HL-60 (cell line): ENCODE measurements at regions not wholly inside any gene's neighbourhood (a gene's known extent, or its start where the extent isn't known, plus 50 kb on each side); places are given as distances from the start of the nearest gene placed in this dataset.

Source experiments
- DNase-seq, 2 experiments: peaks; one replicate each; pipeline ENCODE4 v3.0.0-alpha.2; 2010 to 2020; ENCODE audit warnings: low read depth in 1 of 2, low spot score in 1 of 2
- H3K27ac ChIP-seq: fragments of 250-450 bp; sonication (Bioruptor Pico); replicated peaks from 2 replicates; pipeline ENCODE4 v1.5.1; 2020; ENCODE audit warnings: mild to moderate bottlenecking, moderate library complexity
- H3K27me3 ChIP-seq: fragments of 250-450 bp; sonication (Bioruptor Pico); 2 replicates; pipeline ENCODE4 v1.5.1; 2021; ENCODE audit warnings: mild to moderate bottlenecking, moderate library complexity; ENCODE audit not compliant: insufficient read depth, poor library complexity, severe bottlenecking
- H3K4me3 ChIP-seq: replicated peaks from 2 replicates; pipeline ENCODE4 v1.5.1; 2011; ENCODE audit warnings: mild to moderate bottlenecking, control low read depth, low read length; ENCODE audit not compliant: insufficient read depth
- CTCF ChIP-seq: IDR thresholded peaks from one replicate; pipeline ENCODE4 v1.5.1; 2011; ENCODE audit warnings: low read length, control low read depth, inconsistent platforms; ENCODE audit not compliant: insufficient read depth
- GABPA ChIP-seq: IDR thresholded peaks from 2 replicates; pipeline ENCODE4 v1.6.1; 2012; ENCODE audit warnings: low read depth
- POLR2AphosphoS5 ChIP-seq: IDR thresholded peaks from 2 replicates; pipeline ENCODE4 v1.6.1; 2012; ENCODE audit warnings: low read depth
- SPI1 ChIP-seq: IDR thresholded peaks from 2 replicates; pipeline ENCODE4 v1.6.1; 2012; ENCODE audit warnings: low read depth, mild to moderate bottlenecking, borderline replicate concordance
- TF ChIP-seq, protein P1 (sequence below): IDR thresholded peaks from 2 replicates; pipeline ENCODE4 v1.6.1; 2012; ENCODE audit warnings: low read depth; ENCODE audit not compliant: insufficient replicate concordance

GRCh38 chr4:11624370-11624769, 195.7 kb upstream of the HS3ST1 start:
- Histone ChIP-seq H3K27me3 (no peaks in the 10 kb centered on the region), H3K4me3 (no peak overlapping the region), H3K27ac (no peak overlapping the region)
- TF ChIP-seq GABPA: no peak
- TF ChIP-seq POLR2AphosphoS5: no peak
- TF ChIP-seq CTCF: no peak
- no peak for TF ChIP-seq SPI1
- TF ChIP-seq, protein P1, sequence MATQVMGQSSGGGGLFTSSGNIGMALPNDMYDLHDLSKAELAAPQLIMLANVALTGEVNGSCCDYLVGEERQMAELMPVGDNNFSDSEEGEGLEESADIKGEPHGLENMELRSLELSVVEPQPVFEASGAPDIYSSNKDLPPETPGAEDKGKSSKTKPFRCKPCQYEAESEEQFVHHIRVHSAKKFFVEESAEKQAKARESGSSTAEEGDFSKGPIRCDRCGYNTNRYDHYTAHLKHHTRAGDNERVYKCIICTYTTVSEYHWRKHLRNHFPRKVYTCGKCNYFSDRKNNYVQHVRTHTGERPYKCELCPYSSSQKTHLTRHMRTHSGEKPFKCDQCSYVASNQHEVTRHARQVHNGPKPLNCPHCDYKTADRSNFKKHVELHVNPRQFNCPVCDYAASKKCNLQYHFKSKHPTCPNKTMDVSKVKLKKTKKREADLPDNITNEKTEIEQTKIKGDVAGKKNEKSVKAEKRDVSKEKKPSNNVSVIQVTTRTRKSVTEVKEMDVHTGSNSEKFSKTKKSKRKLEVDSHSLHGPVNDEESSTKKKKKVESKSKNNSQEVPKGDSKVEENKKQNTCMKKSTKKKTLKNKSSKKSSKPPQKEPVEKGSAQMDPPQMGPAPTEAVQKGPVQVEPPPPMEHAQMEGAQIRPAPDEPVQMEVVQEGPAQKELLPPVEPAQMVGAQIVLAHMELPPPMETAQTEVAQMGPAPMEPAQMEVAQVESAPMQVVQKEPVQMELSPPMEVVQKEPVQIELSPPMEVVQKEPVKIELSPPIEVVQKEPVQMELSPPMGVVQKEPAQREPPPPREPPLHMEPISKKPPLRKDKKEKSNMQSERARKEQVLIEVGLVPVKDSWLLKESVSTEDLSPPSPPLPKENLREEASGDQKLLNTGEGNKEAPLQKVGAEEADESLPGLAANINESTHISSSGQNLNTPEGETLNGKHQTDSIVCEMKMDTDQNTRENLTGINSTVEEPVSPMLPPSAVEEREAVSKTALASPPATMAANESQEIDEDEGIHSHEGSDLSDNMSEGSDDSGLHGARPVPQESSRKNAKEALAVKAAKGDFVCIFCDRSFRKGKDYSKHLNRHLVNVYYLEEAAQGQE: no peak
- no peak for DNase-seq

DNA sequence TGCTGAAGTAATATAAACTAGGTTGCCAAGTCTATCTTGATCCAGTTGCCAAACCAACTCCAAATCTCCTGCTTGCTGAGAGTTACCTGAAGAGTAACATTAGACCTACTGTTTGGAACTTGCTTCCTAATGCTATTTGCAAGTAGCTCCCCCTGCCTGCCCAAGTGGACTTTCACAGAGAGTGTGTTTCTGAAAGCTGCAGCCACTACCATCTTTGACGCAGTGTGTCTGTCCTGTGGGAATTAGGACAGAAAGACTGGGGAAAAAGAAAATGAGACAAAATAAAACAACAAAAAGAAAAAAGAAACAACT, 195.0 kb upstream of the HS3ST1 start:
- Histone ChIP-seq H3K27me3 (no peaks in the 10 kb centered on the region), H3K4me3 (no peak overlapping the region), H3K27ac (no peak overlapping the region)
- TF ChIP-seq GABPA: no peak
- no peak for TF ChIP-seq POLR2AphosphoS5
- no peak for TF ChIP-seq CTCF
- TF ChIP-seq, protein P1: no peak
- no peak for TF ChIP-seq SPI1
- DNase-seq: no peak

DNA sequence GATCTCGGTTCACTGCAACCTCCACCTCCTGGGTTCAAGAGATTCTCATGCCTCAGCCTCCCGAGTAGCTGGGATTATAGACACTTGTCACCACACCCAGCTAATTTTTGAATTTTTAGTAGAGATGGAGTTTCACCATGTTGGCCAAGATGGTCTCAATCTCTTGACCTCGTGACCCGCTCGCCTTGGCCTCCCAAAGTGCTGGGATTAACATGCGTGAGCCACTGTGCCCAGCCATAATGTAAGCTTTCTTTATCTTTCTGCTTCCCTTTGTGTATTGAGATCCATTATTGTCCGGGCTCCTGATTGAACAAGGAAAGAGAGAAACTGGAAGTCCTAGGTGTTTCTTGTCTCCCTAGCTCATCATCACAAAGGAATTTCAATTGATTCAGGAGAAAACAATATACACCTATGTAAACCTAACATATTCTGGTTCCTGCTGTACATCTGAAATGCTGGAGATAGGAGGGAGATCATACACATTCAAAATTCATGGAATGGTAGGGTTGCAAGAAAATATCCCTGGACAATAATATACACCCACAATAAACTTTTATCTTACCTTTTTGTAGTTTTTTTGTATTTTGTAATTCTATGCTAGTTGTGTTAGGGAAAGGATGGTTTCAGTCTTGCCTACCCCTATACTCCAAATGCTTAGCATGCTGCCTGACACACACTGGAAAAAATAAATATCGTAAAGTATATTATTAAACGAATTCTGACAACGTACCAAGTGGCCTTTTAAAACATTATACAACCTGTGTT, 194.4 kb upstream of the HS3ST1 start:
- TF ChIP-seq POLR2AphosphoS5 (no peak), SPI1 (no peak), GABPA (no peak), CTCF (no peak)
- TF ChIP-seq, protein P1: no peak
- no peak for DNase-seq
- Histone ChIP-seq H3K27me3 (no peaks in the 10 kb centered on the region), H3K4me3 (no peak overlapping the region), H3K27ac (no peak overlapping the region)
